Panc1 (cell line): ENCODE measurements at regions not wholly inside any gene's neighbourhood (a gene's known extent, or its start where the extent isn't known, plus 50 kb on each side); places are given as distances from the start of the nearest gene placed in this dataset.

ENCODE experiments used
- ATAC-seq: fragments of 200-7000 bp; cut with Tn5 transposase; 2 replicates; pipeline ENCODE4 v1.9.1; 2020; ENCODE audit warnings: mild to moderate bottlenecking, moderate library complexity
- BruUV-seq: library from RNA; stranded (reverse); fragments of 400-500 nt; replicated peaks from 2 replicates; lab custom pipeline; 2021; lab: Mats Ljungman, UMichigan
- CTCF ChIA-PET: fragments of 300-600 bp; sonication (Branson Sonifier 250); formaldehyde crosslinking; loops from one replicate; lab custom pipeline; 2022; ENCODE audit warnings: antibody characterized with exemption; lab: Charles Lee
- POLR2A ChIA-PET: fragments of 300-600 bp; sonication (Branson Sonifier 250); formaldehyde crosslinking; loops from one replicate; lab custom pipeline; 2022; ENCODE audit warnings: antibody characterized with exemption; lab: Charles Lee
- DNase-seq: peaks from one replicate; pipeline ENCODE4 v3.0.0-alpha.2; 2010; ENCODE audit warnings: low read depth, low spot score
- H3K27ac ChIP-seq: 2 replicates; pipeline ENCODE4 v1.5.1; 2011; ENCODE audit warnings: mild to moderate bottlenecking, low read length, inconsistent platforms
- H3K27me3 ChIP-seq: fragments of 200-500 bp; sonication (Bioruptor generic); 2 replicates; pipeline ENCODE4 v1.6.0; 2014; ENCODE audit warnings: low read length, inconsistent platforms; ENCODE audit not compliant: control insufficient read depth, insufficient read depth
- H3K36me3 ChIP-seq: fragments of 200-500 bp; sonication (Bioruptor generic); 2 replicates; pipeline ENCODE4 v1.5.1; 2014; ENCODE audit warnings: inconsistent platforms, mild to moderate bottlenecking, low read length, moderate library complexity; ENCODE audit not compliant: control insufficient read depth, insufficient read depth
- H3K4me1 ChIP-seq: 2 replicates; pipeline ENCODE4 v1.5.1; 2011; ENCODE audit warnings: inconsistent platforms, mild to moderate bottlenecking, low read length, moderate library complexity; ENCODE audit not compliant: control insufficient read depth, insufficient read depth
- H3K4me3 ChIP-seq, 2 experiments: 2 replicates each; pipeline ENCODE4 v1.5.1; 2011 to 2012; ENCODE audit warnings: low read depth in 2 of 2, low read length in 2 of 2, mild to moderate bottlenecking in 2 of 2, inconsistent platforms in 1 of 2, moderate library complexity in 1 of 2
- H3K9me3 ChIP-seq: fragments of 200-500 bp; sonication (Bioruptor generic); 2 replicates; pipeline ENCODE4 v1.5.1; 2014; ENCODE audit warnings: low read depth, mild to moderate bottlenecking, inconsistent platforms, low read length, moderate library complexity; ENCODE audit not compliant: control insufficient read depth, insufficient read depth
- POLR2AphosphoS5 ChIP-seq: IDR thresholded peaks from 2 replicates; pipeline ENCODE4 v1.6.1; 2012; ENCODE audit warnings: mild to moderate bottlenecking, low read depth, low read length, moderate library complexity
- SIN3A ChIP-seq: IDR thresholded peaks from 2 replicates; pipeline ENCODE4 v1.6.1; 2012; ENCODE audit warnings: low read depth, mild to moderate bottlenecking, low read length, moderate library complexity, borderline replicate concordance; ENCODE audit not compliant: insufficient read depth
- TCF7L2 ChIP-seq: IDR thresholded peaks from 2 replicates; pipeline ENCODE4 v1.6.1; 2011; ENCODE audit warnings: mild to moderate bottlenecking, low read depth, low read length, inconsistent platforms
- in situ Hi-C: cut with HindIII; loops from 2 replicates; pipeline ENCODE4 v1.10.0; 2016; ENCODE audit warnings: low sequenced_read_pairs, low pct_unique_long_range_greater_than_20kb
- intact Hi-C: fragments of 100-400 bp; cut with micrococcal nuclease; formaldehyde crosslinking; loops from one replicate; pipeline ENCODE4 v1.10.0; 2022; ENCODE audit not compliant: unreplicated experiment
- TF ChIP-seq, protein P1 (sequence below): fragments of 450-650 bp; IDR thresholded peaks from 2 replicates; pipeline ENCODE4 v1.5.1; 2017; ENCODE audit warnings: mild to moderate bottlenecking
- TF ChIP-seq, protein P2 (sequence below), 2 experiments: IDR thresholded peaks; 2 replicates each; pipeline ENCODE4 v1.6.1; 2011 to 2012; ENCODE audit warnings: low read depth in 2 of 2, control low read depth in 1 of 2, low read length in 1 of 2, mild to moderate bottlenecking in 1 of 2, moderate library complexity in 1 of 2; ENCODE audit not compliant: insufficient read depth in 1 of 2

DNA sequence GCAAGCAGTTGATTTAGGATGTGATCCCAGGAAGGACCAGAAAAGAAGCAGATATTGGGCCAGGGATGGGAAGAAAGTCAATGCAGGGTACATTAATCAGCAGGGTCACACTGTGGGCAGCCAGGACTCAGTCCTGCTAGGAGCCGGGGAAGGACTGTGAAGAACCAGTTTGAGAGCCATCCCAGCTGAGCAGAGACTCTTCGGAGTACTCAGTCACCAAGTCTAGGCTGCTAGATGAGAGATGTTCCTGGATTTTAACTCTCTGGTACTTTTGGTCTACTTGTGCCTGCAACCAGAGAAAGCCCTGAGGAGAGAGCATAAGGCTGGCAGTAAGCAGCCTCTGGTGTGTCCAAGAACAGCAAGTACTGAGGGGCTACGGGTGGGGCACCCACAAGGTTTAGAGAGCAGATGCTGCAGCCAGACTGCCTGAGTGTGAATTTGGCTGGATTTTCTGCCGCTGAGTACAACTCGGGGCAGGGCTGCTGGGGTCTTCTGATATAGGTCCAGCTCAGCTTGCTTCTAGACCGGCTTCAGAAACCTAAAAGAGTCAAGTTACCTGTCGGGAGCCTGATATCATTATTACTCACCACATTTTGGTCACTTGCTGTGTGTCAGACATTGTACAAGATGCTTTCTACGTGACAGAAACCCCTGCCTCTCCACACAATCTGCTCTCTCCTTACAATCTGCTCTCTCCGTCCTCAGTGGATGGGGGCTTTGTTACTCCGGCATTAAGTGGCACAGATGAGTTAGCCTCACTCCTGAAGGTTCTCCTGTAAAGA is 250.2 kb upstream of the GAS1 start:
- Histone ChIP-seq H3K36me3 (no peaks in the 10 kb centered on the region), H3K27me3 (no peaks in the 10 kb centered on the region), H3K4me1 (no peaks in the 10 kb centered on the region), H3K27ac (no peak overlapping the region), H3K4me3 (no peak overlapping the region), H3K9me3 (no peaks in the 10 kb centered on the region)
- ChIA-PET CTCF (no interaction called here), POLR2A (no interaction called here)
- intact Hi-C loops (no loop called here), in situ Hi-C loops (no loop called here)
- DNase-seq, result no peak
- BruUV-seq, result no TSS peak
- ATAC-seq, result no peak
- TF ChIP-seq, protein P1, sequence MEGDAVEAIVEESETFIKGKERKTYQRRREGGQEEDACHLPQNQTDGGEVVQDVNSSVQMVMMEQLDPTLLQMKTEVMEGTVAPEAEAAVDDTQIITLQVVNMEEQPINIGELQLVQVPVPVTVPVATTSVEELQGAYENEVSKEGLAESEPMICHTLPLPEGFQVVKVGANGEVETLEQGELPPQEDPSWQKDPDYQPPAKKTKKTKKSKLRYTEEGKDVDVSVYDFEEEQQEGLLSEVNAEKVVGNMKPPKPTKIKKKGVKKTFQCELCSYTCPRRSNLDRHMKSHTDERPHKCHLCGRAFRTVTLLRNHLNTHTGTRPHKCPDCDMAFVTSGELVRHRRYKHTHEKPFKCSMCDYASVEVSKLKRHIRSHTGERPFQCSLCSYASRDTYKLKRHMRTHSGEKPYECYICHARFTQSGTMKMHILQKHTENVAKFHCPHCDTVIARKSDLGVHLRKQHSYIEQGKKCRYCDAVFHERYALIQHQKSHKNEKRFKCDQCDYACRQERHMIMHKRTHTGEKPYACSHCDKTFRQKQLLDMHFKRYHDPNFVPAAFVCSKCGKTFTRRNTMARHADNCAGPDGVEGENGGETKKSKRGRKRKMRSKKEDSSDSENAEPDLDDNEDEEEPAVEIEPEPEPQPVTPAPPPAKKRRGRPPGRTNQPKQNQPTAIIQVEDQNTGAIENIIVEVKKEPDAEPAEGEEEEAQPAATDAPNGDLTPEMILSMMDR, result no peak
- no peak for TF ChIP-seq SIN3A
- TF ChIP-seq POLR2AphosphoS5, result no peak
- no peak for TF ChIP-seq TCF7L2
- TF ChIP-seq, protein P2, sequence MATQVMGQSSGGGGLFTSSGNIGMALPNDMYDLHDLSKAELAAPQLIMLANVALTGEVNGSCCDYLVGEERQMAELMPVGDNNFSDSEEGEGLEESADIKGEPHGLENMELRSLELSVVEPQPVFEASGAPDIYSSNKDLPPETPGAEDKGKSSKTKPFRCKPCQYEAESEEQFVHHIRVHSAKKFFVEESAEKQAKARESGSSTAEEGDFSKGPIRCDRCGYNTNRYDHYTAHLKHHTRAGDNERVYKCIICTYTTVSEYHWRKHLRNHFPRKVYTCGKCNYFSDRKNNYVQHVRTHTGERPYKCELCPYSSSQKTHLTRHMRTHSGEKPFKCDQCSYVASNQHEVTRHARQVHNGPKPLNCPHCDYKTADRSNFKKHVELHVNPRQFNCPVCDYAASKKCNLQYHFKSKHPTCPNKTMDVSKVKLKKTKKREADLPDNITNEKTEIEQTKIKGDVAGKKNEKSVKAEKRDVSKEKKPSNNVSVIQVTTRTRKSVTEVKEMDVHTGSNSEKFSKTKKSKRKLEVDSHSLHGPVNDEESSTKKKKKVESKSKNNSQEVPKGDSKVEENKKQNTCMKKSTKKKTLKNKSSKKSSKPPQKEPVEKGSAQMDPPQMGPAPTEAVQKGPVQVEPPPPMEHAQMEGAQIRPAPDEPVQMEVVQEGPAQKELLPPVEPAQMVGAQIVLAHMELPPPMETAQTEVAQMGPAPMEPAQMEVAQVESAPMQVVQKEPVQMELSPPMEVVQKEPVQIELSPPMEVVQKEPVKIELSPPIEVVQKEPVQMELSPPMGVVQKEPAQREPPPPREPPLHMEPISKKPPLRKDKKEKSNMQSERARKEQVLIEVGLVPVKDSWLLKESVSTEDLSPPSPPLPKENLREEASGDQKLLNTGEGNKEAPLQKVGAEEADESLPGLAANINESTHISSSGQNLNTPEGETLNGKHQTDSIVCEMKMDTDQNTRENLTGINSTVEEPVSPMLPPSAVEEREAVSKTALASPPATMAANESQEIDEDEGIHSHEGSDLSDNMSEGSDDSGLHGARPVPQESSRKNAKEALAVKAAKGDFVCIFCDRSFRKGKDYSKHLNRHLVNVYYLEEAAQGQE (IDR thresholded peaks at IDR 0.05; ENCODE audit: insufficient read depth in 1 of 2, low read depth in 2 of 2, low read length in 1 of 2), result no peak

DNA sequence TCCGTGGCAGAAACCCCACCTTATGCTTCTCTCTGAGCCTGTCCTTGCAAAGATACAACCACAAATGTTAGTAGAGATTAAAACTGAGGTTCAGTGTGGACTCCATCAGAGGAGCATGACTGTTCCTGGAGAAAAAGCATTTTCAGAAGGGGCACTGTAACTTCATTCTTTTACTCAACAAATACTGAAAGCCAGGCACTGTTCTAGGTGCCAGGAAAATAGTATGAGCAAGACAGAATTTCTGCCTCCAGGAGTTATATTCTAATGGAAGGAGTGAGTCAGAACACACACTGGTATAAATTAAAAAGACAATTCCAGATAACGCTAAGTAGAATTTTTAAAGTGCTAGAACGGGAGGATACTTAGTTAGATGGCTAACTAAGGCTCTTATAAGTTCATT is 251.4 kb upstream of the GAS1 start:
- no peaks in the 10 kb centered on the region for H3K4me1 ChIP-seq
- TF ChIP-seq SIN3A (no peak), POLR2AphosphoS5 (no peak), TCF7L2 (no peak)
- TF ChIP-seq, protein P2 (IDR thresholded peaks at IDR 0.05; ENCODE audit: insufficient read depth in 1 of 2, low read depth in 2 of 2, low read length in 1 of 2), result no peak
- TF ChIP-seq, protein P1, result no peak
- no peak for ATAC-seq
- no TSS peak for BruUV-seq
- no peaks in the 10 kb centered on the region for H3K27me3 ChIP-seq
- intact Hi-C loops, result no loop called here
- POLR2A ChIA-PET, result no interaction called here
- no peak for DNase-seq
- H3K27ac ChIP-seq, result no peak overlapping the region
- no peaks in the 10 kb centered on the region for H3K9me3 ChIP-seq
- CTCF ChIA-PET, result no interaction called here
- no peaks in the 10 kb centered on the region for H3K36me3 ChIP-seq
- H3K4me3 ChIP-seq, result no peak overlapping the region
- in situ Hi-C loops, result no loop called here
